ENCODE measurements at regions not wholly inside any gene's neighbourhood (a gene's known extent, or its start where the extent isn't known, plus 50 kb on each side); places are given as distances from the start of the nearest gene placed in this dataset.

DNA sequence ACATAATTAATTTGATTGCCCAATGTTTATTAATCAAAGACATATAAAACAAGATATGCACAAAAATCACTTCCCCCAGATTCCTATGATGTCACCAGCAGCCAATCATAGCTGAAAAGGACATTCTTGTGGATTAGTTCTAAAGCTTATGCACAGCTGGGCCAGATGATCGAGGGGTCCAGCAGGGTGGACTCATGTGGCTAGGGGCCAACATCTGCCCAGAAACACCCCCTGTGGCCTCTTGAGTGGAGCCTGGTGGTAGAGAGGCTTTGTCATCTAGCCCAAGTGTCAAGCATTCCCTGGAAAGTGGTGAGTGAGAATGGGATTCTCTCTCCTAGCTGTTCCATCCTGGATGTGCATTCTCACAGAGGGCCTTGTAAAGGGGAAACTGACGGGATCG, 590.0 kb downstream of the BCL11B start:
- TF ChIP-seq POLR2A (IDR thresholded peaks at IDR 0.05), result no peak
- TF ChIP-seq, protein P1, sequence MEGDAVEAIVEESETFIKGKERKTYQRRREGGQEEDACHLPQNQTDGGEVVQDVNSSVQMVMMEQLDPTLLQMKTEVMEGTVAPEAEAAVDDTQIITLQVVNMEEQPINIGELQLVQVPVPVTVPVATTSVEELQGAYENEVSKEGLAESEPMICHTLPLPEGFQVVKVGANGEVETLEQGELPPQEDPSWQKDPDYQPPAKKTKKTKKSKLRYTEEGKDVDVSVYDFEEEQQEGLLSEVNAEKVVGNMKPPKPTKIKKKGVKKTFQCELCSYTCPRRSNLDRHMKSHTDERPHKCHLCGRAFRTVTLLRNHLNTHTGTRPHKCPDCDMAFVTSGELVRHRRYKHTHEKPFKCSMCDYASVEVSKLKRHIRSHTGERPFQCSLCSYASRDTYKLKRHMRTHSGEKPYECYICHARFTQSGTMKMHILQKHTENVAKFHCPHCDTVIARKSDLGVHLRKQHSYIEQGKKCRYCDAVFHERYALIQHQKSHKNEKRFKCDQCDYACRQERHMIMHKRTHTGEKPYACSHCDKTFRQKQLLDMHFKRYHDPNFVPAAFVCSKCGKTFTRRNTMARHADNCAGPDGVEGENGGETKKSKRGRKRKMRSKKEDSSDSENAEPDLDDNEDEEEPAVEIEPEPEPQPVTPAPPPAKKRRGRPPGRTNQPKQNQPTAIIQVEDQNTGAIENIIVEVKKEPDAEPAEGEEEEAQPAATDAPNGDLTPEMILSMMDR (IDR thresholded peaks at IDR 0.05), result no peak
